Panc1 (cell line): ENCODE measurements at regions not wholly inside any gene's neighbourhood (a gene's known extent, or its start where the extent isn't known, plus 50 kb on each side); places are given as distances from the start of the nearest gene placed in this dataset.

Experiments used
- POLR2AphosphoS5 ChIP-seq: IDR thresholded peaks from 2 replicates; pipeline ENCODE4 v1.6.1; 2012; ENCODE audit warnings: mild to moderate bottlenecking, low read depth, low read length, moderate library complexity
- TF ChIP-seq, protein P1 (sequence below): fragments of 450-650 bp; IDR thresholded peaks from 2 replicates; pipeline ENCODE4 v1.5.1; 2017; ENCODE audit warnings: mild to moderate bottlenecking

DNA sequence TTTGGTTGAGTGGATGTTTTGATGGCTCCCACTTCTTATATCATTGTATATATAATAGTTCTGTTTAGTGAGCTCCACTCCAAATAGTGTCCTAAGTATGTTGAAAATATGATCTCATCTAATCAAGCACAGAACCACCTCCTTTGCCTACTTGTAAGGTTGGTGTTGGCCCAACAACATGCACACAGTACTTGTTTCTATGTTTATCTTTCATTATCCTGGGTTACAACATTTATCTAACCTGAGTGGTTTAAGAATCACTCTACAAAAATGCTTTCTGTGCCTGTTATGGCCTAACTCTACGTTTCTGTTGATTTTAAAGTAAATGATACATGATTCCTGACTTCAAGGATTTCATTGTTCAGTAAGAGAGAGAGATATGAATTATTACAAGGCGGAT is 281.9 kb downstream of the FIGN start:
- TF ChIP-seq, protein P1, sequence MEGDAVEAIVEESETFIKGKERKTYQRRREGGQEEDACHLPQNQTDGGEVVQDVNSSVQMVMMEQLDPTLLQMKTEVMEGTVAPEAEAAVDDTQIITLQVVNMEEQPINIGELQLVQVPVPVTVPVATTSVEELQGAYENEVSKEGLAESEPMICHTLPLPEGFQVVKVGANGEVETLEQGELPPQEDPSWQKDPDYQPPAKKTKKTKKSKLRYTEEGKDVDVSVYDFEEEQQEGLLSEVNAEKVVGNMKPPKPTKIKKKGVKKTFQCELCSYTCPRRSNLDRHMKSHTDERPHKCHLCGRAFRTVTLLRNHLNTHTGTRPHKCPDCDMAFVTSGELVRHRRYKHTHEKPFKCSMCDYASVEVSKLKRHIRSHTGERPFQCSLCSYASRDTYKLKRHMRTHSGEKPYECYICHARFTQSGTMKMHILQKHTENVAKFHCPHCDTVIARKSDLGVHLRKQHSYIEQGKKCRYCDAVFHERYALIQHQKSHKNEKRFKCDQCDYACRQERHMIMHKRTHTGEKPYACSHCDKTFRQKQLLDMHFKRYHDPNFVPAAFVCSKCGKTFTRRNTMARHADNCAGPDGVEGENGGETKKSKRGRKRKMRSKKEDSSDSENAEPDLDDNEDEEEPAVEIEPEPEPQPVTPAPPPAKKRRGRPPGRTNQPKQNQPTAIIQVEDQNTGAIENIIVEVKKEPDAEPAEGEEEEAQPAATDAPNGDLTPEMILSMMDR, result no peak
- no peak for TF ChIP-seq POLR2AphosphoS5
